ENCODE measurements at regions not wholly inside any gene's neighbourhood (a gene's known extent, or its start where the extent isn't known, plus 50 kb on each side); places are given as distances from the start of the nearest gene placed in this dataset.

DNA sequence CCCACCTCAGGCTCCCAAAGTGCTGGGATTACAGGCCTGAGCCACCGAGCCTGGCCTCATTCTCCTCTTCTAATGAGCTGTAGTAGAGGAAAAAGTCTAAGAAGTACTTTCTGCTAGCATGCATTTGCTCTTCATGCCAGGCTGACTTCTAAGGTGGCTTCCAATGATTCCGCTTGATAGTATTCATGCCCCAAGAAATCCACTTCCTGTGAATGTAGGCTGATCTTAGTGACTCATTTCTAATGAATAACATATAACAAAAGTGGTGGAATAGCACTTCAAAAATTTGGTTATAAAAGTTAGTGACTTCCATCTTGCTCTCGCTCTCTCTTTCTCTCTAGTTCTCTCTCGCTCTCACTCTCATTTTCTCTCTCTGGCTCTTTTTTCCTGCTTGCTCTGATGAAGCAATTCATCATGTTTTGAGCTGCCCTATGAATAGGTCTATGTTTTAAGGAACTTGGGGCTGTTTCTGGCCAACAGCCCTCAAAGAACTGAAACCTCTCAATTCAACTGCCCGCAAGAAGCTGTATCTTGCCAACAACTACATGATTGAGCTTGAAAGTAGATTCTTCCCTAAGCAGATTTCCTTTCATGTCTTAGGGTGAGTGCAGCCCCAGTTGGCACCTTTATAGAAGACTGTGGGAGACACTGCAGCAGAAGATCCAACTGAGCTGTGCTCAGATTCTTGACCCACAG lies 282.9 kb downstream of the RMST start:
- ATAC-seq: no peak
- H3K27ac ChIP-seq (ENCODE audit: low read length): no peak overlapping the region
- H3K36me3 Mint-ChIP-seq: no peaks in the 10 kb centered on the region
- TF ChIP-seq, protein P1, sequence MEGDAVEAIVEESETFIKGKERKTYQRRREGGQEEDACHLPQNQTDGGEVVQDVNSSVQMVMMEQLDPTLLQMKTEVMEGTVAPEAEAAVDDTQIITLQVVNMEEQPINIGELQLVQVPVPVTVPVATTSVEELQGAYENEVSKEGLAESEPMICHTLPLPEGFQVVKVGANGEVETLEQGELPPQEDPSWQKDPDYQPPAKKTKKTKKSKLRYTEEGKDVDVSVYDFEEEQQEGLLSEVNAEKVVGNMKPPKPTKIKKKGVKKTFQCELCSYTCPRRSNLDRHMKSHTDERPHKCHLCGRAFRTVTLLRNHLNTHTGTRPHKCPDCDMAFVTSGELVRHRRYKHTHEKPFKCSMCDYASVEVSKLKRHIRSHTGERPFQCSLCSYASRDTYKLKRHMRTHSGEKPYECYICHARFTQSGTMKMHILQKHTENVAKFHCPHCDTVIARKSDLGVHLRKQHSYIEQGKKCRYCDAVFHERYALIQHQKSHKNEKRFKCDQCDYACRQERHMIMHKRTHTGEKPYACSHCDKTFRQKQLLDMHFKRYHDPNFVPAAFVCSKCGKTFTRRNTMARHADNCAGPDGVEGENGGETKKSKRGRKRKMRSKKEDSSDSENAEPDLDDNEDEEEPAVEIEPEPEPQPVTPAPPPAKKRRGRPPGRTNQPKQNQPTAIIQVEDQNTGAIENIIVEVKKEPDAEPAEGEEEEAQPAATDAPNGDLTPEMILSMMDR (IDR thresholded peaks at IDR 0.05): no peak
- no peak overlapping the region for H3K27ac Mint-ChIP-seq
- H3K9me3 ChIP-seq (ENCODE audit: control insufficient read depth, insufficient read depth, low read length): no peaks in the 10 kb centered on the region
- WGBS (ENCODE audit: insufficient coverage): 86% methylated on average over 3 of the region's 5 CpGs
- no peaks in the 10 kb centered on the region for H3K4me1 Mint-ChIP-seq
- intact Hi-C loops (cut with micrococcal nuclease): no loop called here
- H3K27me3 Mint-ChIP-seq (ENCODE audit: low read depth in 2 of 2): no peaks in the 10 kb centered on the region
- H3K4me1 ChIP-seq (ENCODE audit: control insufficient read depth, insufficient read depth, low read length): no peaks in the 10 kb centered on the region
- no peak for DNase-seq
- H3K4me3 Mint-ChIP-seq: no peak overlapping the region
- H3K9me3 Mint-ChIP-seq: peaks cover 3 to 14% of the 10 kb centered on the region in 2 donors
- no peaks in the 10 kb centered on the region for H3K36me3 ChIP-seq (ENCODE audit: control insufficient read depth, insufficient read depth, low read length)
- no peak overlapping the region for H3K4me3 ChIP-seq (ENCODE audit: low read length)
- H3K27me3 ChIP-seq (ENCODE audit: control insufficient read depth, insufficient read depth, low read length): no peaks in the 10 kb centered on the region

DNA sequence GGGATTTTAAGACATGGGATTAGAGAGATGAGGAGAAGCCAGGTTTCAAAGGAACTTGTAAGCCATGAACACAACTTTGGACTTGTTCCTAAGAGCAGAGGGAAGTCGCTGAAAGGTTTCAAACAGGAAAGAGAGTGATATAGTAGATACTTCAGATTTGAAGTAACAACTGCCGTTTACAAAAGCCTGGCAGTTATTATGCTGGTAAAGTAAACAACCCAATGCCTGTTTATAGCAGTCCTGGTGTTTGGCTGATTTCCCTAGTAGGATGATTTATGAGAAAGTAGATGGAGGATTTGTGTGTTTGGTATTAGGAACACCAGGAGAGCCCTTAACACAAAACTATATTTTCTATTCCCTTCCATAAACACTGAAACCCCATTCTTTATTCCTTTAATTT lies 285.7 kb downstream of the RMST start:
- ATAC-seq (no peak), DNase-seq (no peak)
- no peaks in the 10 kb centered on the region for H3K36me3 Mint-ChIP-seq
- intact Hi-C loops (cut with micrococcal nuclease): no loop called here
- 2% methylated on average over 2 of the region's 2 CpGs for WGBS (ENCODE audit: insufficient coverage)
- no peaks in the 10 kb centered on the region for H3K36me3 ChIP-seq (ENCODE audit: control insufficient read depth, insufficient read depth, low read length)
- peaks cover 7 to 15% of the 10 kb centered on the region in 2 donors for H3K9me3 Mint-ChIP-seq
- H3K27me3 Mint-ChIP-seq (ENCODE audit: low read depth in 2 of 2): no peaks in the 10 kb centered on the region
- no peak overlapping the region for H3K4me3 ChIP-seq (ENCODE audit: low read length)
- no peaks in the 10 kb centered on the region for H3K4me1 ChIP-seq (ENCODE audit: control insufficient read depth, insufficient read depth, low read length)
- H3K27ac Mint-ChIP-seq: no peak overlapping the region
- no peaks in the 10 kb centered on the region for H3K9me3 ChIP-seq (ENCODE audit: control insufficient read depth, insufficient read depth, low read length)
- H3K27ac ChIP-seq (ENCODE audit: low read length): no peak overlapping the region
- no peaks in the 10 kb centered on the region for H3K4me1 Mint-ChIP-seq
- H3K27me3 ChIP-seq (ENCODE audit: control insufficient read depth, insufficient read depth, low read length): no peaks in the 10 kb centered on the region
- no peak overlapping the region for H3K4me3 Mint-ChIP-seq
- TF ChIP-seq, protein P1 (IDR thresholded peaks at IDR 0.05): no peak

DNA sequence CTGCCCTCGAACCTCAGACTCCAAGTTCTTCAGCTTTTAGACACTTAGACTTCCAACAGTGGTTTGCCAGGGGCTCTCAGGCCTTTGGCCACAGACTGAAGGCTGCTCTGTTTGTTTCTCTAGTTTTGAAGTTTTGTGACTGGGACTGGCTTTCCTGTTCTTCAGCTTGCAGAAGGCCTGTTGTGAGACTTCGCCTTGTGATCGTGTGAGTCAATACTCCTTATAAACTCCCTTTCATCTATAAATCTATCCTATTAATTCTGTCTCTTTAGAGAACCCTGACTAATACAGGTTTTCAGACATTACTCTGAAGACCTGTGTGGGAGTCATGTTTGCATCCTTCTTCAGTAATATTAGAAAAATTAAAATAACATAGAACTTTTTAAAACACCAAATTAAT lies 289.1 kb downstream of the RMST start:
- Mint-ChIP-seq H3K9me3 (peaks cover 4 to 10% of the 10 kb centered on the region in 2 donors), H3K27me3 (ENCODE audit: low read depth in 2 of 2) (no peaks in the 10 kb centered on the region), H3K4me3 (no peak overlapping the region), H3K27ac (no peak overlapping the region), H3K4me1 (no peaks in the 10 kb centered on the region), H3K36me3 (no peaks in the 10 kb centered on the region)
- TF ChIP-seq, protein P1 (IDR thresholded peaks at IDR 0.05): no peak
- Histone ChIP-seq H3K4me3 (ENCODE audit: low read length) (no peak overlapping the region), H3K27ac (ENCODE audit: low read length) (no peak overlapping the region), H3K36me3 (ENCODE audit: control insufficient read depth, insufficient read depth, low read length) (no peaks in the 10 kb centered on the region), H3K27me3 (ENCODE audit: control insufficient read depth, insufficient read depth, low read length) (no peaks in the 10 kb centered on the region), H3K4me1 (ENCODE audit: control insufficient read depth, insufficient read depth, low read length) (no peaks in the 10 kb centered on the region), H3K9me3 (ENCODE audit: control insufficient read depth, insufficient read depth, low read length) (no peaks in the 10 kb centered on the region)
- 78% methylated on average over 3 of the region's 3 CpGs for WGBS (ENCODE audit: insufficient coverage)
- DNase-seq (no peak), ATAC-seq (no peak)
- intact Hi-C loops (cut with micrococcal nuclease): no loop called here

DNA sequence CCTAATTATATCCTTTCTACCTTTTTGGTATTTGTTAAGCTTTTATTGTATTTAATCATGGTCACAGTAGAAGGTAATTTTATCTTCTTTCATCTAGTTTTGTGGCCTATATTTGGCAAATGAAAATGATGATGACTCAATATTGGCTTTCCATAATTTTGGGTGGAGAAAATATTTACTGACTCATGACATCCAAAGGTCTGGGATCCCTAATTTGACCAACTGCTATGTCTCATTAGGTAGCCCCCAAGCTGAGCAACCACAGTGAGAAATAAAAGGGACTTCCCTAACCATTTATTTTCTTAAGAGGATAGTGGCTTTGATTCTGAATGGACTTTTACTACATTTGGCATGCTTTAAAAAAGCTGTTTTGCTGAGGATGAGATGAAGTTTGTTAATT lies 289.5 kb downstream of the RMST start:
- no peak overlapping the region for H3K4me3 Mint-ChIP-seq
- ATAC-seq: no peak
- no peak overlapping the region for H3K27ac Mint-ChIP-seq
- no peaks in the 10 kb centered on the region for H3K36me3 Mint-ChIP-seq
- TF ChIP-seq, protein P1 (IDR thresholded peaks at IDR 0.05): no peak
- no peaks in the 10 kb centered on the region for H3K27me3 Mint-ChIP-seq (ENCODE audit: low read depth in 2 of 2)
- Histone ChIP-seq H3K27me3 (ENCODE audit: control insufficient read depth, insufficient read depth, low read length) (no peaks in the 10 kb centered on the region), H3K4me1 (ENCODE audit: control insufficient read depth, insufficient read depth, low read length) (no peaks in the 10 kb centered on the region), H3K4me3 (ENCODE audit: low read length) (no peak overlapping the region), H3K36me3 (ENCODE audit: control insufficient read depth, insufficient read depth, low read length) (no peaks in the 10 kb centered on the region), H3K27ac (ENCODE audit: low read length) (no peak overlapping the region), H3K9me3 (ENCODE audit: control insufficient read depth, insufficient read depth, low read length) (no peaks in the 10 kb centered on the region)
- intact Hi-C loops (cut with micrococcal nuclease): no loop called here
- H3K9me3 Mint-ChIP-seq: peaks cover 4 to 10% of the 10 kb centered on the region in 2 donors
- no peak for DNase-seq
- no peaks in the 10 kb centered on the region for H3K4me1 Mint-ChIP-seq
